ENCODE measurements at regions not wholly inside any gene's neighbourhood (a gene's known extent, or its start where the extent isn't known, plus 50 kb on each side); places are given as distances from the start of the nearest gene placed in this dataset.
A peak's percentile ranks its signal among the peaks of the same experiment; 100 is the strongest.

GRCh38 chr7:153413199-153413539 is 639.0 kb upstream of the DPP6 start (continued):
- TF ChIP-seq ZFP36L1 (CRISPR knock-in tag; IDR thresholded peaks at IDR 0.05) (no peak), POGZ (CRISPR knock-in tag; IDR thresholded peaks at IDR 0.05) (no peak), ZNF251 (CRISPR knock-in tag; IDR thresholded peaks at IDR 0.05) (no peak), ZNF556 (CRISPR knock-in tag; IDR thresholded peaks at IDR 0.05; ENCODE audit: borderline replicate concordance) (no peak), IRF9 (CRISPR knock-in tag; IDR thresholded peaks at IDR 0.05; ENCODE audit: borderline replicate concordance) (no peak)

GRCh38 chr7:153413540-153414287 is 638.5 kb upstream of the DPP6 start:
- Histone ChIP-seq H3K9ac (ENCODE audit: insufficient read depth, low read depth, low read length) (no peak overlapping the region), H3K9me3 (ENCODE audit: low read length) (peaks cover 24% of the 10 kb centered on the region; the same call in 1 of the 2 replicates), H3K36me3 (replicated peaks in 1 of 2; ENCODE audit: control insufficient read depth in 1 of 2, insufficient read depth in 2 of 2, low read length in 2 of 2) (no peaks in the 10 kb centered on the region), H4K20me1 (ENCODE audit: insufficient read depth, low read length) (no peaks in the 10 kb centered on the region), H3K4me1 (ENCODE audit: insufficient read depth, low read length) (no peaks in the 10 kb centered on the region), H3K4me2 (ENCODE audit: low read depth, low read length) (no peak overlapping the region), H3K27ac (ENCODE audit: extremely low read length, insufficient read depth, low read length) (no peak overlapping the region), H3K27me3 (ENCODE audit: control insufficient read depth in 1 of 2, insufficient read depth in 2 of 2, low read length in 2 of 2) (no peaks in the 10 kb centered on the region), H3K4me3 (replicated peaks in 1 of 3; ENCODE audit: insufficient read depth in 1 of 3, low read depth in 2 of 3, low read length in 3 of 3) (no peak overlapping the region), H3K79me2 (ENCODE audit: insufficient read depth, low read length) (no peaks in the 10 kb centered on the region), H2AFZ (ENCODE audit: low read length) (no peak overlapping the region)
- WGBS (ENCODE audit: low lambda C conversion rate), result 51% methylated on average over 27 of the region's 28 CpGs
- in situ Hi-C loops (cut with HindIII; ENCODE audit: extremely low pct_ligation_motif_present, low pct_unique_long_range_greater_than_20kb), result no loop called here
- no peak for DNase-seq (ENCODE audit: low spot score)
- FAIRE-seq, result no peak
- intact Hi-C loops (cut with micrococcal nuclease; ENCODE audit: unreplicated experiment), result no loop called here
- no TSS peak for BruUV-seq (replicated peaks)
- ATAC-seq, result no peak
- ChIA-PET CTCF (ENCODE audit: low intra/inter-chr PET ratio, low total read pairs) (no interaction called here), POLR2A (no interaction called here)
- TF ChIP-seq THAP9 (CRISPR knock-in tag; IDR thresholded peaks at IDR 0.05; ENCODE audit: borderline replicate concordance), result no peak
- no peak for TF ChIP-seq ATF7-NPFF (CRISPR knock-in tag; IDR thresholded peaks at IDR 0.05; ENCODE audit: low read depth)
- no peak for TF ChIP-seq GMEB2 (CRISPR knock-in tag; IDR thresholded peaks at IDR 0.05; ENCODE audit: low read depth)
- no peak for TF ChIP-seq AKNA (CRISPR knock-in tag; IDR thresholded peaks at IDR 0.05; ENCODE audit: borderline replicate concordance)
- TF ChIP-seq MYC (CRISPR knock-in tag; IDR thresholded peaks at IDR 0.05; ENCODE audit: borderline replicate concordance), result no peak
- peak; percentile 65 to 86 for TF ChIP-seq MAFK (conservative IDR thresholded peaks at IDR 0.05 in 1 of 2, IDR thresholded peaks at IDR 0.05 in 1 of 2; ENCODE audit: low read length in 2 of 2)
- no peak for TF ChIP-seq ZNF337 (CRISPR knock-in tag; IDR thresholded peaks at IDR 0.05; ENCODE audit: borderline replicate concordance, low read depth)
